OCI-LY7 (cell line): ENCODE measurements at regions not wholly inside any gene's neighbourhood (a gene's known extent, or its start where the extent isn't known, plus 50 kb on each side); places are given as distances from the start of the nearest gene placed in this dataset.

ENCODE experiments used
- BruUV-seq: library from RNA; stranded (reverse); fragments of 400-500 nt; replicated peaks from 2 replicates; lab custom pipeline; 2021; lab: Mats Ljungman, UMichigan
- CTCF ChIA-PET: fragments of 300-600 bp; sonication (Branson Sonifier 250); formaldehyde crosslinking; loops from one replicate; lab custom pipeline; 2022; ENCODE audit warnings: antibody characterized with exemption; ENCODE audit not compliant: unreplicated experiment; lab: Charles Lee
- POLR2A ChIA-PET: fragments of 300-600 bp; sonication (Branson Sonifier 250); formaldehyde crosslinking; loops from one replicate; lab custom pipeline; 2022; ENCODE audit warnings: antibody characterized with exemption; lab: Charles Lee
- DNase-seq: peaks from one replicate; pipeline ENCODE4 v3.0.0-alpha.2; 2015; ENCODE audit warnings: low spot score
- H2AFZ ChIP-seq: fragments of 200-600 bp; sonication (generic), shearing (Covaris generic); 2 replicates; pipeline ENCODE4 v1.6.1; 2014; ENCODE audit warnings: mild to moderate bottlenecking, antibody characterized with exemption, low read length, moderate library complexity
- H3K27ac ChIP-seq: fragments of 200-600 bp; sonication (generic); 2 replicates; pipeline ENCODE4 v1.5.1; 2014; ENCODE audit warnings: mixed run types, low read depth, mild to moderate bottlenecking, moderate library complexity, low read length, inconsistent platforms; ENCODE audit not compliant: poor library complexity, severe bottlenecking
- H3K36me3 ChIP-seq: fragments of 200-600 bp; sonication (generic); 2 replicates; pipeline ENCODE4 v1.6.1; 2014; ENCODE audit warnings: mild to moderate bottlenecking, antibody characterized with exemption, low read length, moderate library complexity, mixed read lengths; ENCODE audit not compliant: insufficient read depth
- H3K4me1 ChIP-seq: fragments of 200-600 bp; sonication (generic); 2 replicates; pipeline ENCODE4 v1.5.1; 2014; ENCODE audit warnings: mild to moderate bottlenecking, low read length; ENCODE audit not compliant: insufficient read depth, poor library complexity, severe bottlenecking
- H3K4me2 ChIP-seq: fragments of 200-600 bp; sonication (generic); 2 replicates; pipeline ENCODE4 v1.6.1; 2014; ENCODE audit warnings: mild to moderate bottlenecking, low read length
- H3K4me3 ChIP-seq: fragments of 200-600 bp; sonication (generic); 2 replicates; pipeline ENCODE4 v1.5.1; 2014; ENCODE audit warnings: mild to moderate bottlenecking, low read depth, low read length; ENCODE audit not compliant: poor library complexity, severe bottlenecking
- H3K79me2 ChIP-seq: fragments of 200-600 bp; sonication (generic); 2 replicates; pipeline ENCODE4 v1.6.1; 2016; ENCODE audit warnings: low read depth, mild to moderate bottlenecking, low read length, moderate library complexity, mixed read lengths; ENCODE audit not compliant: insufficient read depth
- H3K9me2 ChIP-seq: fragments of 200-600 bp; sonication (generic); 2 replicates; pipeline ENCODE4 v1.6.1; 2016; ENCODE audit warnings: mild to moderate bottlenecking, low read length, mixed read lengths; ENCODE audit not compliant: insufficient read depth
- H3K9me3 ChIP-seq: fragments of 200-600 bp; sonication (generic); 2 replicates; pipeline ENCODE4 v1.6.1; 2014; ENCODE audit warnings: mild to moderate bottlenecking, mixed run types, low read length, mixed read lengths
- H4K20me1 ChIP-seq: fragments of 200-600 bp; sonication (generic); 2 replicates; pipeline ENCODE4 v1.6.1; 2014; ENCODE audit warnings: mild to moderate bottlenecking, antibody characterized with exemption, low read length, moderate library complexity, mixed read lengths; ENCODE audit not compliant: insufficient read depth
- EZH2phosphoT487 ChIP-seq: fragments of 200-600 bp; sonication (generic); IDR thresholded peaks from 2 replicates; pipeline ENCODE4 v1.6.1; 2018; ENCODE audit warnings: low read depth, borderline replicate concordance, mild to moderate bottlenecking, mixed run types, antibody characterized with exemption, low read length, moderate library complexity, mixed read lengths
- intact Hi-C: fragments of 100-400 bp; cut with micrococcal nuclease; formaldehyde crosslinking; loops from one replicate; pipeline ENCODE4 v1.10.0; 2022; ENCODE audit not compliant: unreplicated experiment
- TF ChIP-seq, protein P1 (sequence below): fragments of 200-600 bp; sonication (generic); conservative IDR thresholded peaks from 2 replicates; pipeline ENCODE4 v1.5.1; 2014; ENCODE audit warnings: mild to moderate bottlenecking, antibody characterized with exemption, low read length, moderate library complexity, mixed read lengths

DNA sequence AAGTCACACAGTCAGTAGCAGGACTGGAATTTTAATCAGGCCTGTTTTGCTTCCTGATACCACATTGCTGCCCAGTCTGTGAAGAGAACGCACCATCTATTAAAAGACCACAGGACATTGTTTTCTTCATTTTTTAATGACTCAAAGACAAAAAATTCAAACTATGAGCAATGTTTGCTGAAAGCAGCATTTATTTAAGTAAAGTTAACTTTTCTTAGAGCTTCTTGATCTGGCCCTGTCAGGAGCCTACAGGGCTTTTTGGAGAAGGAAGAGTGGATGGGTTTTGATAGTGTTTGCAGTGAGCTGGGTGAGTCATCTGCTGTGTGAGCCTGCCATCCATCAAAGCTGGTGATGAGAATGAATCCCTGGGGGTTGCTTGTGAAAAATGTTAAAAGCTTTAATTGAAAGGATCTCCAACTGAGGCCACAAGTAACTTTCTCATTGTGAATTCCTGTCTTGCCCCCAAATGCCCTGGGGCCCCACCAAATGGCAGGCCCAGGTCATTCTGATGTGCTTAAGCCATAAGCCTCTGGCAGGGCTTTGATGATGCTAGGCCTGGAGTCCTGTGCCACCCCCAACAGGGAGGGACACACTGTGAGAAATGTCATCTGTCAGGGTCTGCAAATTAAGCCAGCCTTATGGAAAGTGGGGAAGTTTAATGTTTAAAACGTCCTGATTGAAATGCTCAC is 136.2 kb upstream of the PFN2 start:
- H3K4me2 ChIP-seq: no peak overlapping the region
- no peak for DNase-seq
- no peaks in the 10 kb centered on the region for H3K9me3 ChIP-seq
- no peaks in the 10 kb centered on the region for H3K9me2 ChIP-seq
- no peak overlapping the region for H3K27ac ChIP-seq
- H3K4me1 ChIP-seq: no peaks in the 10 kb centered on the region
- H3K79me2 ChIP-seq: no peaks in the 10 kb centered on the region
- POLR2A ChIA-PET: no interaction called here
- intact Hi-C loops: no loop called here
- H2AFZ ChIP-seq: no peak overlapping the region
- no TSS peak for BruUV-seq
- no peaks in the 10 kb centered on the region for H3K36me3 ChIP-seq
- H3K4me3 ChIP-seq: no peak overlapping the region
- no peaks in the 10 kb centered on the region for H4K20me1 ChIP-seq
- CTCF ChIA-PET: no interaction called here
- no peak for TF ChIP-seq EZH2phosphoT487
- TF ChIP-seq, protein P1, sequence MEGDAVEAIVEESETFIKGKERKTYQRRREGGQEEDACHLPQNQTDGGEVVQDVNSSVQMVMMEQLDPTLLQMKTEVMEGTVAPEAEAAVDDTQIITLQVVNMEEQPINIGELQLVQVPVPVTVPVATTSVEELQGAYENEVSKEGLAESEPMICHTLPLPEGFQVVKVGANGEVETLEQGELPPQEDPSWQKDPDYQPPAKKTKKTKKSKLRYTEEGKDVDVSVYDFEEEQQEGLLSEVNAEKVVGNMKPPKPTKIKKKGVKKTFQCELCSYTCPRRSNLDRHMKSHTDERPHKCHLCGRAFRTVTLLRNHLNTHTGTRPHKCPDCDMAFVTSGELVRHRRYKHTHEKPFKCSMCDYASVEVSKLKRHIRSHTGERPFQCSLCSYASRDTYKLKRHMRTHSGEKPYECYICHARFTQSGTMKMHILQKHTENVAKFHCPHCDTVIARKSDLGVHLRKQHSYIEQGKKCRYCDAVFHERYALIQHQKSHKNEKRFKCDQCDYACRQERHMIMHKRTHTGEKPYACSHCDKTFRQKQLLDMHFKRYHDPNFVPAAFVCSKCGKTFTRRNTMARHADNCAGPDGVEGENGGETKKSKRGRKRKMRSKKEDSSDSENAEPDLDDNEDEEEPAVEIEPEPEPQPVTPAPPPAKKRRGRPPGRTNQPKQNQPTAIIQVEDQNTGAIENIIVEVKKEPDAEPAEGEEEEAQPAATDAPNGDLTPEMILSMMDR: no peak

DNA sequence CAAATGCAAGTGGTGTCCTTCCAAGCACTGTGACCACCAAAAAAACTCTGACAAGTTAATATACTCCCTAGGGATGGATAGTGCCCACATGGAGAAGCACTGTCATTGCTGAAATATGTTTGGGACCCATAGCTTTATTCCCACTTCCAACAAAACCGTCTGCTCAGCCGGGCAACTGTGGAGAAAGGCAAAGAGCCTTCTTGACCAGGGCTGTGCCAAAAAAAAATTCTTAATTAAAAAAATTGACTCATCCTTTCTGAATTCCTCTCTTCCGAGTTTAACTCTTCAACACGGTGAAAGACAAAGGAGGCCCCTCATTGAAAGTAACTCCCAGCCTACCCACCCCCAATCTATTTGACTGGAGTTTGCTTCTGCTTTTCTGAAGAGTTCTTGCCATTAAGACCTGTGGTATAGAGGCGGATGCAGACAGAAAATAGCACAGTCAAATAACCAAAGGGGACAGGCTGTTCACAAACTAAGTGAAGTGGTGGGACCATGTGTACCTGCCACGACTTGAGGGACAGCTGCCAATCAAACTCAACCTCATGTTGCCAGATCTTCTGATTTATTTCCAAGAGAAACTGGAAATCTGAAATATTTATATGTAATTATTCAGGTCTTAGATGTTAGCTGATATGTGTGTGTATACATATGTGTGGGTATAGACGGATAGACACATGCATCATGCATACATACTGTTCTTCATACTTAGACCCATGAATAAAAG is 135.4 kb upstream of the PFN2 start:
- no peak overlapping the region for H3K27ac ChIP-seq
- H2AFZ ChIP-seq: no peak overlapping the region
- intact Hi-C loops: no loop called here
- H3K9me2 ChIP-seq: no peaks in the 10 kb centered on the region
- TF ChIP-seq, protein P1: no peak
- no peak for TF ChIP-seq EZH2phosphoT487
- H3K79me2 ChIP-seq: no peaks in the 10 kb centered on the region
- ChIA-PET POLR2A (no interaction called here), CTCF (no interaction called here)
- H4K20me1 ChIP-seq: no peaks in the 10 kb centered on the region
- H3K36me3 ChIP-seq: no peaks in the 10 kb centered on the region
- H3K4me1 ChIP-seq: no peaks in the 10 kb centered on the region
- no peaks in the 10 kb centered on the region for H3K9me3 ChIP-seq
- no TSS peak for BruUV-seq
- DNase-seq: no peak
- no peak overlapping the region for H3K4me2 ChIP-seq
- H3K4me3 ChIP-seq: no peak overlapping the region

DNA sequence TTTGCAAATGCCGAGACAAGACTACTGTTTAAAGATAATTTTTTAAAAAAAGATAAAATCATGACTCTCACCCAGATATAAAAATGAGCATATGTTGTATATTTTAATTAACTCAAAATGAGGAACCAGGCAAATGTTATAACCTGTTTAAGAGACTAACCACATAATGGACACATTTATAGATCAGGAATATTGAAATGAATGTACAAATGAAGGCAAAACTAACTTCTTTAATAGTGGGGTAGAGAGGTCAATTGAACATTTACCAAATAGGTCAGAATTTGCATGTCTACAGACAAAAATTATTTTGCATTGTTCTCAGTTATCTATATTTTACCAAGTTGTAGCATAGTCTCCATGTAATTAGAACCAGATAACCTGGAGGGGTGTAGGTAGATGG is 134.3 kb upstream of the PFN2 start:
- Histone ChIP-seq H3K9me3 (no peaks in the 10 kb centered on the region), H3K4me3 (no peak overlapping the region), H3K27ac (no peak overlapping the region), H4K20me1 (no peaks in the 10 kb centered on the region), H3K9me2 (no peaks in the 10 kb centered on the region), H3K4me1 (no peaks in the 10 kb centered on the region), H3K4me2 (no peak overlapping the region), H3K79me2 (no peaks in the 10 kb centered on the region), H2AFZ (no peak overlapping the region), H3K36me3 (no peaks in the 10 kb centered on the region)
- no TSS peak for BruUV-seq
- intact Hi-C loops: no loop called here
- DNase-seq: no peak
- TF ChIP-seq EZH2phosphoT487: no peak
- TF ChIP-seq, protein P1: no peak
- CTCF ChIA-PET: no interaction called here
- POLR2A ChIA-PET: no interaction called here
